T-helper 2 cell treated with Interferon-gamma antibody and Interleukin-4, amounts not matched to agents 5 μg/mL and 100 μg/mL, for 36 hours (primary cell): ENCODE measurements at regions not wholly inside any gene's neighbourhood (a gene's known extent, or its start where the extent isn't known, plus 50 kb on each side); places are given as distances from the start of the nearest gene placed in this dataset.

Experiments
- DNase-seq: peaks from one replicate; pipeline ENCODE4 v3.0.0; 2021; ENCODE audit warnings: low spot score
- H3K27ac Mint-ChIP-seq: one replicate; pipeline ENCODE4 v1.8.0; 2021; ENCODE audit warnings: mild to moderate bottlenecking, mixed read lengths
- H3K27me3 Mint-ChIP-seq: one replicate; pipeline ENCODE4 v1.8.0; 2021; ENCODE audit warnings: low read depth, mixed read lengths
- H3K36me3 Mint-ChIP-seq: one replicate; pipeline ENCODE4 v1.8.0; 2021; ENCODE audit warnings: low read depth, mixed read lengths
- H3K4me1 Mint-ChIP-seq: one replicate; pipeline ENCODE4 v1.8.0; 2021; ENCODE audit warnings: low read depth, mixed read lengths
- H3K4me3 Mint-ChIP-seq: one replicate; pipeline ENCODE4 v1.8.0; 2022; ENCODE audit warnings: mild to moderate bottlenecking, moderate library complexity, mixed read lengths
- H3K9me3 Mint-ChIP-seq: one replicate; pipeline ENCODE4 v1.8.0; 2021; ENCODE audit warnings: mixed read lengths

- no peak for DNase-seq
- Mint-ChIP-seq H3K4me1 (no peaks in the 10 kb centered on the region), H3K36me3 (no peaks in the 10 kb centered on the region), H3K27ac (no peak overlapping the region), H3K27me3 (no peaks in the 10 kb centered on the region), H3K9me3 (no peaks in the 10 kb centered on the region), H3K4me3 (no peak overlapping the region)
Observed at GRCh38 chr2:58921676-58922075, 680.6 kb upstream of the FANCL start.

GRCh38 chr2:58920001-58920400, 678.9 kb upstream of the FANCL start:
- Mint-ChIP-seq H3K4me3 (no peak overlapping the region), H3K4me1 (no peaks in the 10 kb centered on the region), H3K27ac (no peak overlapping the region), H3K9me3 (no peaks in the 10 kb centered on the region), H3K27me3 (no peaks in the 10 kb centered on the region), H3K36me3 (no peaks in the 10 kb centered on the region)
- no peak for DNase-seq

- Mint-ChIP-seq H3K36me3 (no peaks in the 10 kb centered on the region), H3K4me1 (no peaks in the 10 kb centered on the region), H3K27ac (no peak overlapping the region), H3K27me3 (no peaks in the 10 kb centered on the region), H3K9me3 (no peaks in the 10 kb centered on the region), H3K4me3 (no peak overlapping the region)
- DNase-seq, result no peak
Observed at GRCh38 chr2:58919316-58919715, 678.2 kb upstream of the FANCL start.

GRCh38 chr2:58918141-58918540, 677.0 kb upstream of the FANCL start:
- H3K27me3 Mint-ChIP-seq, result no peaks in the 10 kb centered on the region
- H3K27ac Mint-ChIP-seq, result no peak overlapping the region
- H3K4me1 Mint-ChIP-seq, result no peaks in the 10 kb centered on the region
- no peak overlapping the region for H3K4me3 Mint-ChIP-seq
- no peaks in the 10 kb centered on the region for H3K36me3 Mint-ChIP-seq
- H3K9me3 Mint-ChIP-seq, result no peaks in the 10 kb centered on the region
- DNase-seq, result no peak

GRCh38 chr2:58917596-58917995, 676.5 kb upstream of the FANCL start:
- Mint-ChIP-seq H3K27ac (no peak overlapping the region), H3K27me3 (no peaks in the 10 kb centered on the region), H3K36me3 (no peaks in the 10 kb centered on the region), H3K4me1 (no peaks in the 10 kb centered on the region), H3K9me3 (no peaks in the 10 kb centered on the region), H3K4me3 (no peak overlapping the region)
- no peak for DNase-seq

- no peaks in the 10 kb centered on the region for H3K36me3 Mint-ChIP-seq
- no peaks in the 10 kb centered on the region for H3K27me3 Mint-ChIP-seq
- no peaks in the 10 kb centered on the region for H3K9me3 Mint-ChIP-seq
Observed at GRCh38 chr2:58916063-58916462, 674.9 kb upstream of the FANCL start.

GRCh38 chr2:58914733-58915505, 673.8 kb upstream of the FANCL start:
- Mint-ChIP-seq H3K9me3 (no peaks in the 10 kb centered on the region), H3K27ac (no peak overlapping the region), H3K27me3 (no peaks in the 10 kb centered on the region), H3K4me1 (no peaks in the 10 kb centered on the region), H3K36me3 (no peaks in the 10 kb centered on the region), H3K4me3 (no peak overlapping the region)
- no peak for DNase-seq

More at GRCh38 chr2:58916063-58916462, 674.9 kb upstream of the FANCL start:
- no peak for DNase-seq
- Mint-ChIP-seq H3K27ac (no peak overlapping the region), H3K4me3 (no peak overlapping the region), H3K4me1 (no peaks in the 10 kb centered on the region)

GRCh38 chr2:58913082-58913726, 672.1 kb upstream of the FANCL start:
- Mint-ChIP-seq H3K9me3 (no peaks in the 10 kb centered on the region), H3K4me1 (no peaks in the 10 kb centered on the region), H3K27ac (no peak overlapping the region), H3K4me3 (no peak overlapping the region), H3K36me3 (no peaks in the 10 kb centered on the region), H3K27me3 (no peaks in the 10 kb centered on the region)
- no peak for DNase-seq

- Mint-ChIP-seq H3K27me3 (no peaks in the 10 kb centered on the region), H3K4me1 (no peaks in the 10 kb centered on the region), H3K9me3 (no peaks in the 10 kb centered on the region), H3K4me3 (no peak overlapping the region), H3K36me3 (no peaks in the 10 kb centered on the region), H3K27ac (no peak overlapping the region)
- DNase-seq, result no peak
Observed at GRCh38 chr2:58911877-58912276, 670.8 kb upstream of the FANCL start.

- no peak overlapping the region for H3K27ac Mint-ChIP-seq
- H3K4me3 Mint-ChIP-seq, result no peak overlapping the region
- H3K27me3 Mint-ChIP-seq, result no peaks in the 10 kb centered on the region
- no peaks in the 10 kb centered on the region for H3K36me3 Mint-ChIP-seq
- DNase-seq, result no peak
- H3K9me3 Mint-ChIP-seq, result no peaks in the 10 kb centered on the region
- no peaks in the 10 kb centered on the region for H3K4me1 Mint-ChIP-seq
Observed at GRCh38 chr2:58908501-58909154, 667.5 kb upstream of the FANCL start.

- Mint-ChIP-seq H3K4me3 (no peak overlapping the region), H3K27me3 (no peaks in the 10 kb centered on the region), H3K9me3 (no peaks in the 10 kb centered on the region), H3K27ac (no peak overlapping the region), H3K36me3 (no peaks in the 10 kb centered on the region), H3K4me1 (no peaks in the 10 kb centered on the region)
- no peak for DNase-seq
Observed at GRCh38 chr2:58907644-58908043, 666.5 kb upstream of the FANCL start.

GRCh38 chr2:58906081-58906645, 665.0 kb upstream of the FANCL start:
- no peaks in the 10 kb centered on the region for H3K4me1 Mint-ChIP-seq
- no peaks in the 10 kb centered on the region for H3K36me3 Mint-ChIP-seq

GRCh38 chr2:58904095-58904494, 663.0 kb upstream of the FANCL start:
- Mint-ChIP-seq H3K27me3 (no peaks in the 10 kb centered on the region), H3K4me1 (no peaks in the 10 kb centered on the region), H3K4me3 (no peak overlapping the region), H3K27ac (no peak overlapping the region), H3K9me3 (no peaks in the 10 kb centered on the region), H3K36me3 (no peaks in the 10 kb centered on the region)
- DNase-seq, result no peak

More at GRCh38 chr2:58906081-58906645, 665.0 kb upstream of the FANCL start:
- no peaks in the 10 kb centered on the region for H3K27me3 Mint-ChIP-seq
- no peaks in the 10 kb centered on the region for H3K9me3 Mint-ChIP-seq
- H3K27ac Mint-ChIP-seq, result no peak overlapping the region
- no peak for DNase-seq
- H3K4me3 Mint-ChIP-seq, result no peak overlapping the region

GRCh38 chr2:58903427-58903826, 662.3 kb upstream of the FANCL start:
- no peak overlapping the region for H3K4me3 Mint-ChIP-seq
- no peak for DNase-seq
- no peaks in the 10 kb centered on the region for H3K36me3 Mint-ChIP-seq
- H3K27ac Mint-ChIP-seq, result no peak overlapping the region
- no peaks in the 10 kb centered on the region for H3K9me3 Mint-ChIP-seq
- no peaks in the 10 kb centered on the region for H3K27me3 Mint-ChIP-seq
- no peaks in the 10 kb centered on the region for H3K4me1 Mint-ChIP-seq
